Bone marrow (tissue), 2 donors: ENCODE measurements at regions not wholly inside any gene's neighbourhood (a gene's known extent, or its start where the extent isn't known, plus 50 kb on each side); places are given as distances from the start of the nearest gene placed in this dataset.
A peak's percentile ranks its signal among the peaks of the same experiment; 100 is the strongest.

ENCODE experiments used
- DNase-seq, 2 donors: peaks; one replicate each; lab custom pipeline; 2025; lab: John Stamatoyannopoulos, UW

GRCh38 chr12:107402041-107403022, 283.3 kb upstream of the PWP1 start:
- peak; percentile 3 to 19 for DNase-seq

DNA sequence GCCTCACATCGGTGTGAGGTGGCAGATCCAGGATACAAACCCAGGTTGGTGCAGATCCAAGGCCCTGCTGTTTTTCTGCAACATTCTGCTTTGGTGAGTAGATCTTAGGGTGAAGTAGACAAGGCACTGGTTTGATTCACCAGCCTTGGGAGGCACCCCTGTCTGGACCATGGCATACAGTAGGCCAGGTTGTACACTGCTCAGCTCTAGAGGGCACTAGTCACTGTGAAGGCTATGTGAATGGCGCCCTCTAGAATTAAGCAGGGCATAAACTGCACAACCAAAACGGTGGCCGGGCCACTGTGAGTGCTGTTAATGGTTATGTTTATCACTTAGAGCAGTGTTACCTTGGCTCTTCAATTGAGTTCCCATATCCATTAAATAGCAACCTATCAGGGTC, 280.6 kb upstream of the PWP1 start:
- peak in 1 of 2 donors; percentile 1 for DNase-seq

GRCh38 chr12:107405436-107405835, 280.2 kb upstream of the PWP1 start:
- DNase-seq: no peak

DNA sequence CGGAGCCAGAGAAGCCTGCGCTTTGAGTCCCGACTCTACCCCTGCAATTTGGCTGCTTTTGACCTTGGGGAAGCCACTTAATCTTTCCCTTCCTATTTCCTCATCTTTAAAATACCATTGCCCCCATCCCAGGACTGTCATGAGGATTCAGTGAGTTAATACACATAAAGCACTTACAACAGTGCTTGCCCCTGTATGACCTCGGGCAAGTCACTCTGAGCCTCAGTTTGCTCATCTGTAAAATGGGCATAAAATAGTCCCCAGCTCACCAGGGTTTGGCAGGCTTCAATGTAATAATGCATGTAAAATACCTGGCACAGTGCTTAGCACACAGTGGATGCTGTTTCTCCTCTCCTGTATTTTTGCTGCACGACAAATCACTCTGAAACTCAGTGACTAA, 278.7 kb upstream of the PWP1 start:
- no peak for DNase-seq

DNA sequence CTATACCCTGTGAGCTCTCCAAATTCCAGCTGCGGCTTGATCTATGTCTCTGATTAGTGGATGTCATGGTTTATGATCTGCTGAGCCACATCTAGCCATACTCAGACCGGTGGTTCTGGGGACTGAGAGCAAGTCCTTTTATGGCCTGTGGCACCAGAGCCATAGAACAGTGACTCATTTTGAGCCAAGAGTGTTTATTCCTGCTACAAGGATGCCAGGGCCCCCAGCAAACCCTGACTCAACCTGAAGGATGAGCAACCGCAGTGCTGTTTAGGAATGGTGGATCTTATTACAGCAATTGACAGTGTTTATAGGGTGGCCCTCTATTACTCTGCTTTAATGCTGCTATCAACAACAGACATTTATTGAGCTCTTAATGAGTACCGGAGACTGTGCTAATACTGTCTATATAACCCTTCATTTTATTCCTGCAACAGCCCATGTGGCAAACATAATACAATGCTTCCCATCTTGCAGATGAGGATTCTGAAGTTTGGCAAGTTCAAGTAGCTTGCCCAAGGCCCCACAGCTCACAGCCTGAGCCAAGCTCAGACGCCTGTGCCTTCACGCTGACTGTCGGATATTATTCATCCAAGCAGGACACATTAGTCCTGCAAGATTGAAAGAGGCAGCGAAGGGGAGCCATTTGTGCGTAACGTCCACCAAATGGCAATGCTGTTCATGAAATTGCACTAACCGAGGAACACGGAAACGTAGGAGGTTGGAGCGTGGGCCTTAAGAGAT, 273.6 kb upstream of the PWP1 start:
- no peak for DNase-seq

DNA sequence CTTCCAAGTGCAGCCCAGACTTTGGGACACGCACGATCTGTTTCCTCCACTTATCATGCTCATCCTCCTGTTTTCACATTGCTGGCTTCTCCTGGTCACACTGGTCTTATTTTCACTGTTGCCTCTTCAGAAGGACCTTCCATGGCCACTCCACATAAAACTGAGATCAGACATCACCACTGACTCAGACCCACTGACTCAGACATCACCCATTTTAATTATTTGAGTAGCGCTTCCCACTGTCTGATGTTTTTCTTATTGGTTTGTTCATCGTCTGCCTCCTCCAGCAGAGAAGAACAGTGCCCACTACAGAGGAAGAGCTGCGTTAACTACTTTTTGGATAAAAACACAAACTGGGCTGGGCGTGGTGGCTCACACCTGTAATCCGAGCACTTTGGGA, 270.5 kb upstream of the PWP1 start:
- DNase-seq: no peak

DNA sequence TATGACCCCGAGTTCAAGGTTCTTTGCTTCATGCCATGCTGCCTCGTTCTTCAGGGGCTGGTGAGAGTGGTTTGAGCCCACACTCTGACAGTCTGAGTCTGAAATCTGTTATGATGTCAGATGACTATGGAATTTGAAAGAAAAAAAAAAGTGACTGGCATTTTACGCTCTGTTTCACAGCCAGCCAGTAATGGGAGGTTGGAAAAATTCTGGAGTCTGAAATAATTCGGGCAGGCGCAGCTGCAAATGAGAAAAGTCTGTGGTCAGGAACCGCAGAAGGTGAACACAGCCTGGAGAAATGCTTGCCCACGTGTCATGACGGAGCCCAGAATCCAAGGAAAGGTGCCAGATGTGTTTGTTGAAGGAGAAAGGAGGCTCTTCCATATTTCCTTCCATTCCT, 269.8 kb upstream of the PWP1 start:
- no peak for DNase-seq

GRCh38 chr12:107417004-107417403, 268.6 kb upstream of the PWP1 start:
- no peak for DNase-seq

- no peak for DNase-seq
These were observed 266.6 kb upstream of the PWP1 start for GRCh38 chr12:107418981-107419380.

- DNase-seq: no peak
These were observed 262.1 kb upstream of the PWP1 start for GRCh38 chr12:107423531-107423930.

GRCh38 chr12:107429006-107429705, 256.4 kb upstream of the PWP1 start:
- DNase-seq: no peak

DNA sequence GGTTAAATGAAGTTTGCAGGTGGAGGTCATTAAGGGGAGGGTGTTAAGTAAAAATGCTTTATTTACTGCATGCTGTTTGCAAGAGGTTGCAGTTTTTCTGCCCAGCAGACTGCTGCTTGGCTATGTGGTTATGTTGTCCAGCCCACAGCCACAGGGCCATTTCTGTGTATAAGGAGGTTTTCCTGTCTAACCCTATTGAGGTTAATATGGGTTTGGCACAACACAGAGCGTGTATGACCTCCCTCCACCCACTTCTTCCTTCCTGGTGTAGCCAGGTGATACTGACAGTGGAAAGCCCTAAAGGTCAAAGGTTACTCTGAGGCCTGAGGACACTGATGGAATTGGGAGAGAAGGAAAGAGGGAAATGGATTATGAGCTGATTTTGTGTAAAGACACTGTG, 253.7 kb upstream of the PWP1 start:
- DNase-seq: no peak

DNA sequence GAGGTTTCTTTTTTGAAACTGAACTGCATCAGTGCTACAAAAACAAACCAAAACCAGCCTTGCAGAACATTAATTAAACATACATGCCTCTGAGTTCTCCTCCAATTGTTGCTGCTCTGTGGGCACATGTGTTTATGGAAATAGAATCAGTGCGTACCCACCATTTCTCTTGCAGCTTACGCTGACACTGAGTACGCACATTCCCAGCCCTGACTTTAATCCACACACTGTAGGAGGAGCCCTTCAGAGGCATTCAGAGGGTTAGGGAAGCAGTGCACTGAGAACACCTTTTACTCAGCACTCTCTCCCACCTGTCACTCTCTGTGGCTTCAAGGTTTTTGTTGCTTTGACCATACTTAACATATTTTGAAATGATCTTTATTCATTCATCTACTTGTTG, 250.5 kb upstream of the PWP1 start:
- no peak for DNase-seq

DNA sequence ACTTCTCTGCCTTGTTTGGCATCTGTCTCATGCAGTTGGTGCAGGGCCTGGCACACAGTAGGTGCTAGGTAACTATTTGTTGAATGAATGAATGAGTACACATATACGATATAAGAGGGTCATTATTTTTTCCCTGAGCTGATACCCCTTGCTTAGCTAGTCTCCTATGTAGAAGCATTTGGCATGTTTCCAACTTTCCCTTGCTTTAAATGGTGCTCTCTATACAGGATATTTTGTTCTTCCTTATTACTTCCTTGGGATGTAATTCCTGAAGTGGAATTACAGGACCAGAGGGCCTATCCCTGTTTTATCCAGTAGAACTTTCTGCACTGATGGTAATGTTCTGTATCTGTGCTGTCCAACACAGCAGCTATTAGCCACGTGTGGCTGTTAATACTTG, 250.1 kb upstream of the PWP1 start:
- DNase-seq: no peak

- no peak for DNase-seq
These were observed 249.2 kb upstream of the PWP1 start for GRCh38 chr12:107436376-107436775.

GRCh38 chr12:107436836-107437235, 248.8 kb upstream of the PWP1 start:
- DNase-seq: no peak

DNA sequence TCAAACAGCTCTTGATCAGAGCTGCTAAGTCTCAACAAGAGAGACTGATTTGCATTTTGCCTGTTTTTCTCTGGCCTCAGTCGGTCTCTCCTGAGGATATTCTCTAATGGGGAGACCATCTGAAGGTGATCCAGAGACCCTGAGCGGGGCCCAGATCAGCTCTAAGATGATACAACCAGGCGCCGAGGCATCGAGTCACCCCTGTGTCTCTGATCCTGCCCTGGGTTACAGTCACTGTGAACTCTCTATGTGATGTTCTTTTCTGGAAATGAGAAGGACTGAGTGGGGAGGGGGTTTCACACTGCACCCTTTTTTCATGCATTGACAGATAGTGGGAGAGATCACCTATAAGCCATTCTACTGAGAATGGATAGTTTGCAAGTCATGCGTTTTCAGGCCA, 247.6 kb upstream of the PWP1 start:
- DNase-seq: no peak

- DNase-seq: no peak
These were observed 246.4 kb upstream of the PWP1 start for GRCh38 chr12:107439026-107439738.

DNA sequence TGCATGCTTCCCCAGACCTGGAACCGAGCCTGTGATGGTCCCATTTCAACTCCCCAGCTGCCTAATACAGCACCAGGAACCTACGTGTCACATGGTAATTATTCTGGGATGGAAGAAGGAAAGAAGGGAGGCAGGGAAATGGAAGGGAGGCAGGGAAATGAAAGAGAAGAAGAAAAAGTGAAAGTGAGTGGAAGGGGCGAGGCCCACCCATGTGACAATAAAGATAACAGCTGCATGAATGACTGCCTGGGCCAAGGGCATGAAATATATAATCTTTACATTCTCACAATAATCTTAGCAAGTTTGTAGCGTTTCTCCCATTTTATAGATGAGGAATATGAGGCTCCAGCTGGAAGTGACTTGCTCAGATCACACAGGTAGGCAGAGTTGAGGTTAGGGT, 245.0 kb upstream of the PWP1 start:
- DNase-seq: no peak

GRCh38 chr12:107441665-107442300, 243.8 kb upstream of the PWP1 start:
- no peak for DNase-seq

DNA sequence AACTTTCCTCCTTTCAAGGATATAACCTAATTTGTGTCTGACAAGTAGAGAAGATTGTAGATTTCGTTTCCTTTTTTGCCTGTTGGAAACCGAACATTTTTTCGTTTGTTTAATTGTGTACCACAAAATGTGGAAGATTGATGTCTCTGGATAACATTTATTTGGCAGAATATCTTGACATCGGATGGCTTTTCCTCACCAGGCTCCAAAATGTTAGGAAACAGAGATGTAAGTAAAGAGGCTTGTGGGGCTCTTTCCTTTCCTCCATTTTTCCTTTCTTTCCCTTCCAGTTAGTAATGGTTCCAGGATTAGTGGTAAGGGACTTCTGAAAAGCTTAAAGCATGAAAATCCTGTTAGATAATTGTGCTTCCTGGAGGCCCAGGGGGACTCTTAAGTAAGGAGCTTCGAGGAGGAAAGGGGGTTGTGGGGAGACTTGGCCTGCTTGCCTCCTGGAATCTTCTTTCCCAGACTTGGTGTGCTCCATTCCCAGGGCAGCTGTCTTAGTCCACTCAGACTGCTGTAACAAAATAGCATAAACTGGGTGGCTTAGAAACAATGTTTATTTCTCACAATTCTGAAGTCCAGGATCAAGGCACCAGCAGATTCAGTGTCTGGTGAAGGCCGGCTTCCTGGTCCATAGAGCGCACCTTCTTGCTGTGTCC, 243.1 kb upstream of the PWP1 start:
- no peak for DNase-seq
